ENCODE measurements at regions not wholly inside any gene's neighbourhood (a gene's known extent, or its start where the extent isn't known, plus 50 kb on each side); places are given as distances from the start of the nearest gene placed in this dataset.

- H3K27ac ChIP-seq, result no peak overlapping the region
- no peak for TF ChIP-seq CTCF (conservative IDR thresholded peaks at IDR 0.05)
Measured at GRCh38 chr3:124599779-124600693, 130.2 kb upstream of the UMPS start.

GRCh38 chr3:124600765-124601164 is 129.5 kb upstream of the UMPS start:
- no peak for TF ChIP-seq CTCF (conservative IDR thresholded peaks at IDR 0.05)
- no peak overlapping the region for H3K27ac ChIP-seq

- TF ChIP-seq CTCF (conservative IDR thresholded peaks at IDR 0.05), result no peak
- no peak overlapping the region for H3K27ac ChIP-seq
Measured at GRCh38 chr3:124601190-124601589, 129.1 kb upstream of the UMPS start.

- TF ChIP-seq CTCF (conservative IDR thresholded peaks at IDR 0.05), result no peak
Measured at GRCh38 chr3:124602980-124603627, 127.1 kb upstream of the UMPS start.

GRCh38 chr3:124605781-124606579 is 124.3 kb upstream of the UMPS start:
- TF ChIP-seq CTCF (conservative IDR thresholded peaks at IDR 0.05), result no peak

More at GRCh38 chr3:124602980-124603627, 127.1 kb upstream of the UMPS start:
- no peak overlapping the region for H3K27ac ChIP-seq

GRCh38 chr3:124607163-124607562 is 123.1 kb upstream of the UMPS start:
- TF ChIP-seq CTCF (conservative IDR thresholded peaks at IDR 0.05), result no peak
- no peak overlapping the region for H3K27ac ChIP-seq

More at GRCh38 chr3:124605781-124606579, 124.3 kb upstream of the UMPS start:
- H3K27ac ChIP-seq, result no peak overlapping the region

GRCh38 chr3:124609402-124609801 is 120.8 kb upstream of the UMPS start:
- no peak overlapping the region for H3K27ac ChIP-seq
- TF ChIP-seq CTCF (conservative IDR thresholded peaks at IDR 0.05), result no peak
